ENCODE measurements at regions not wholly inside any gene's neighbourhood (a gene's known extent, or its start where the extent isn't known, plus 50 kb on each side); places are given as distances from the start of the nearest gene placed in this dataset.

DNA sequence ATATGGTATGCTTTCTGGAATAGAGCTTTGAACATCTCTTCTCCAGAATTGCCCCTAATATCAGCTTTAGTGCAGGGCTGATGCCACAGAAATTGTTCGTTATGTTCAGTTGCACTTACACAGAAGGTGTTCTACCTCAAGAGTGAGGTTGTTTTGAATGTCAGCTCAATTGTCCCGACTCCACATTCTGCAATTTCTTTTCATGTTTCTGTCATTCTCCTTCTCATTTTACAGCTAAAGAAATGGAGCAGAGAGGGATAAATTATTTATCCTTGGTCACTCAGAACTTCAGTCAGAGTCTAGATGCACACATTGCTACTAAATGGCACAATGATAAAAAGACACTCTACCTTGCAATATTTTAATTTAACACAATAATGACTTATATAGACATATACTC lies 137.0 kb upstream of the CCN2 start:
- H4K5ac ChIP-seq (ENCODE audit: low read depth, low read length), result no peak overlapping the region; the same call in 1 of the 2 replicates
- POLR2A ChIA-PET (ENCODE audit: unreplicated experiment), result interaction anchor here (1.2 kb wide), 1 partner anchor 137 kb away, joined by 4 read pairs; the partner anchor contains the start of gene CCN2
- H3K9me1 ChIP-seq (ENCODE audit: insufficient read depth, low read length), result peaks cover 6% of the 10 kb centered on the region; the same call in 1 of the 2 replicates
- H2BK20ac ChIP-seq (ENCODE audit: low read depth, low read length), result peak overlapping the region; percentile 90
- H2BK5ac ChIP-seq (ENCODE audit: low read depth, low read length, poor library complexity, severe bottlenecking), result peak overlapping the region; percentile 66
- H2BK120ac ChIP-seq (ENCODE audit: low read depth, low read length), result peak overlapping the region; percentile 92
- no peaks in the 10 kb centered on the region for H3K36me3 ChIP-seq (ENCODE audit: control insufficient read depth, insufficient read depth, low read length)
- WGBS, 2 experiments (ENCODE audit: extremely low coverage in 2 of 2, insufficient read length in 1 of 2), result no CpG with 5 or more reads among the region's 2 CpGs
- no peak overlapping the region for H2AFZ ChIP-seq (replicated peaks; ENCODE audit: low read length, poor library complexity)
- DNase-seq, result no peak
- no peak overlapping the region for H3K56ac ChIP-seq (ENCODE audit: extremely low read depth, insufficient read depth, low read length)
- peak overlapping the region; percentile 93 for H3K14ac ChIP-seq (replicated peaks; ENCODE audit: low read depth, low read length)
- peak overlapping the region; percentile 96; the same call in 1 of the 3 replicates for H2BK15ac ChIP-seq (ENCODE audit: low read depth, low read length)
- no peak overlapping the region for H3K4me2 ChIP-seq (ENCODE audit: low read depth, low read length)
- H3K9ac ChIP-seq (ENCODE audit: low read depth, low read length), result no peak overlapping the region
- BruUV-seq (replicated peaks), result no TSS peak
- in situ Hi-C loops (cut with MboI; ENCODE audit: low sequenced_read_pairs), result no loop called here
- CTCF ChIA-PET, result interaction anchor here (0.9 kb wide), 1 partner anchor 12 kb away, joined by 3 read pairs; no protein-coding TSS in a partner anchor
- peak overlapping the region; percentile 80; the same call in 1 of the 2 replicates for H3K4ac ChIP-seq (ENCODE audit: low read depth, low read length)
- H2AK9ac ChIP-seq (replicated peaks; ENCODE audit: low read depth, low read length, poor library complexity), result no peak overlapping the region
- TF ChIP-seq, protein P1, sequence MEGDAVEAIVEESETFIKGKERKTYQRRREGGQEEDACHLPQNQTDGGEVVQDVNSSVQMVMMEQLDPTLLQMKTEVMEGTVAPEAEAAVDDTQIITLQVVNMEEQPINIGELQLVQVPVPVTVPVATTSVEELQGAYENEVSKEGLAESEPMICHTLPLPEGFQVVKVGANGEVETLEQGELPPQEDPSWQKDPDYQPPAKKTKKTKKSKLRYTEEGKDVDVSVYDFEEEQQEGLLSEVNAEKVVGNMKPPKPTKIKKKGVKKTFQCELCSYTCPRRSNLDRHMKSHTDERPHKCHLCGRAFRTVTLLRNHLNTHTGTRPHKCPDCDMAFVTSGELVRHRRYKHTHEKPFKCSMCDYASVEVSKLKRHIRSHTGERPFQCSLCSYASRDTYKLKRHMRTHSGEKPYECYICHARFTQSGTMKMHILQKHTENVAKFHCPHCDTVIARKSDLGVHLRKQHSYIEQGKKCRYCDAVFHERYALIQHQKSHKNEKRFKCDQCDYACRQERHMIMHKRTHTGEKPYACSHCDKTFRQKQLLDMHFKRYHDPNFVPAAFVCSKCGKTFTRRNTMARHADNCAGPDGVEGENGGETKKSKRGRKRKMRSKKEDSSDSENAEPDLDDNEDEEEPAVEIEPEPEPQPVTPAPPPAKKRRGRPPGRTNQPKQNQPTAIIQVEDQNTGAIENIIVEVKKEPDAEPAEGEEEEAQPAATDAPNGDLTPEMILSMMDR (conservative IDR thresholded peaks at IDR 0.05; ENCODE audit: low read depth, low read length), result no peak
- TF ChIP-seq MXI1 (IDR thresholded peaks at IDR 0.05; ENCODE audit: borderline replicate concordance, low read depth, low read length) (no peak), RAD21 (IDR thresholded peaks at IDR 0.05; ENCODE audit: low read length) (no peak), CEBPB (IDR thresholded peaks at IDR 0.05; ENCODE audit: low read depth, low read length) (no peak), MAFK (IDR thresholded peaks at IDR 0.05; ENCODE audit: low read depth, low read length) (no peak), SMC3 (IDR thresholded peaks at IDR 0.05; ENCODE audit: low read depth, low read length) (no peak), FOS (IDR thresholded peaks at IDR 0.05; ENCODE audit: low read depth, low read length) (no peak), MAZ (IDR thresholded peaks at IDR 0.05; ENCODE audit: borderline replicate concordance, low read depth, low read length) (no peak), POLR2A (IDR thresholded peaks at IDR 0.05; ENCODE audit: low read depth, low read length) (no peak), RCOR1 (IDR thresholded peaks at IDR 0.05; ENCODE audit: insufficient replicate concordance, low read length) (no peak), RFX5 (IDR thresholded peaks at IDR 0.05; ENCODE audit: low read depth, low read length) (no peak), BHLHE40 (IDR thresholded peaks at IDR 0.05; ENCODE audit: low read depth, low read length) (no peak)
- TF ChIP-seq, protein P2, sequence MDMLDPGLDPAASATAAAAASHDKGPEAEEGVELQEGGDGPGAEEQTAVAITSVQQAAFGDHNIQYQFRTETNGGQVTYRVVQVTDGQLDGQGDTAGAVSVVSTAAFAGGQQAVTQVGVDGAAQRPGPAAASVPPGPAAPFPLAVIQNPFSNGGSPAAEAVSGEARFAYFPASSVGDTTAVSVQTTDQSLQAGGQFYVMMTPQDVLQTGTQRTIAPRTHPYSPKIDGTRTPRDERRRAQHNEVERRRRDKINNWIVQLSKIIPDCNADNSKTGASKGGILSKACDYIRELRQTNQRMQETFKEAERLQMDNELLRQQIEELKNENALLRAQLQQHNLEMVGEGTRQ (IDR thresholded peaks at IDR 0.05; ENCODE audit: low read depth, low read length), result no peak
- TF ChIP-seq, protein P3, sequence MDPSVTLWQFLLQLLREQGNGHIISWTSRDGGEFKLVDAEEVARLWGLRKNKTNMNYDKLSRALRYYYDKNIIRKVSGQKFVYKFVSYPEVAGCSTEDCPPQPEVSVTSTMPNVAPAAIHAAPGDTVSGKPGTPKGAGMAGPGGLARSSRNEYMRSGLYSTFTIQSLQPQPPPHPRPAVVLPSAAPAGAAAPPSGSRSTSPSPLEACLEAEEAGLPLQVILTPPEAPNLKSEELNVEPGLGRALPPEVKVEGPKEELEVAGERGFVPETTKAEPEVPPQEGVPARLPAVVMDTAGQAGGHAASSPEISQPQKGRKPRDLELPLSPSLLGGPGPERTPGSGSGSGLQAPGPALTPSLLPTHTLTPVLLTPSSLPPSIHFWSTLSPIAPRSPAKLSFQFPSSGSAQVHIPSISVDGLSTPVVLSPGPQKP (IDR thresholded peaks at IDR 0.05; ENCODE audit: borderline replicate concordance, low read depth, low read length), result no peak
- ATAC-seq (ENCODE audit: low read depth), result no peak
- peak overlapping the region; percentile 46 to 71 for H4K8ac ChIP-seq (ENCODE audit: low read depth in 2 of 2, low read length in 2 of 2)
- H3K9me3 ChIP-seq (ENCODE audit: control insufficient read depth, insufficient read depth, low read length), result no peaks in the 10 kb centered on the region
- H2AK5ac ChIP-seq (ENCODE audit: low read depth, low read length), result peak overlapping the region; percentile 89
- peaks cover 18% of the 10 kb centered on the region for H3K4me1 ChIP-seq (ENCODE audit: control insufficient read depth, insufficient read depth, low read length)
- peak overlapping the region; percentile 22; the same call in 1 of the 2 replicates for H3K27ac ChIP-seq (ENCODE audit: insufficient read depth, low read length)
- H4K20me1 ChIP-seq (ENCODE audit: insufficient read depth, low read length), result no peaks in the 10 kb centered on the region
- no peaks in the 10 kb centered on the region for H3K27me3 ChIP-seq (ENCODE audit: control insufficient read depth, insufficient read depth, low read length)
- H3K23ac ChIP-seq (ENCODE audit: low read depth, low read length), result peak overlapping the region; percentile 86; the same call in 1 of the 2 replicates
- peaks cover 0 to 9% of the 10 kb centered on the region in 2 experiments; a peak in 2 of 4 replicates for H3K79me1 ChIP-seq (ENCODE audit: low read depth in 1 of 2, low read length in 2 of 2)
- dilution Hi-C loops (cut with HindIII; ENCODE audit: low sequenced_read_pairs, unreplicated experiment), result no loop called here
- H4K91ac ChIP-seq (ENCODE audit: insufficient read depth, low read depth, low read length), result peak overlapping the region; percentile 87
- peak overlapping the region; percentile 50 for H3K18ac ChIP-seq (ENCODE audit: low read depth, low read length)
- H3K4me3 ChIP-seq (ENCODE audit: insufficient read depth, low read depth, low read length), result no peak overlapping the region
- intact Hi-C loops (cut with micrococcal nuclease), result no loop called here

All from IMR-90 (cell line).